GM10248 (cell line): ENCODE measurements at regions not wholly inside any gene's neighbourhood (a gene's known extent, or its start where the extent isn't known, plus 50 kb on each side); places are given as distances from the start of the nearest gene placed in this dataset.

Experiments used
- CTCF ChIA-PET: fragments of 300-600 bp; sonication (Branson Sonifier 250); formaldehyde crosslinking; extraction: SDS; loops from one replicate; lab custom pipeline; 2021; ENCODE audit warnings: antibody characterized with exemption; lab: Yijun Ruan, JAX
- POLR2A ChIA-PET: fragments of 350-650 bp; sonication (Branson Sonifier 250); formaldehyde crosslinking; extraction: SDS; loops from one replicate; lab custom pipeline; 2020; ENCODE audit warnings: antibody characterized with exemption; lab: Yijun Ruan, JAX
- DNase-seq: peaks from one replicate; pipeline ENCODE4 v3.0.0; 2012; ENCODE audit errors: extremely low spot score
- TF ChIP-seq, protein P1 (sequence below): IDR thresholded peaks from 2 replicates; pipeline ENCODE4 v1.5.1; 2012; ENCODE audit warnings: mild to moderate bottlenecking, low read depth; ENCODE audit errors: extremely low read depth, missing control alignments, control extremely low read depth

DNA sequence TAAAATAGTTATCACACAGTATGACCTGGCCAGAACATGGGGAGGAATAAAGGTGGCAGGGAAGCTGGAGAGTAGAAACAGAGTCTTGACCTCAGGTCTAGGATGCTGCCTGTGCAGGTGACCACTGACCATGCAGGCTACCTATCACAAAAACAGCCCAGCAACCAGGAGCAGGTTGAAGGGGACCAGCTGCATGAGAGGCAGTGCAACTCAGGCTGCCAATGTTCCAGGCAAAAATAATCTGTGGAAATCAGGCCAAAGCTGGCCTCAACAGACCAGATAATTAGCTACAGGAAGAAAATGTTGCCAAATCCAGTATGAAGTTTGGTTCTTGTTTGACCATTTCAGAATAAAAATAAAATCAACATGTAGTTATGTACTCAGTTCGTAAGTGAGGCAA is 72.6 kb downstream of the PDE6H start:
- ChIA-PET POLR2A (no interaction called here), CTCF (no interaction called here)
- TF ChIP-seq, protein P1, sequence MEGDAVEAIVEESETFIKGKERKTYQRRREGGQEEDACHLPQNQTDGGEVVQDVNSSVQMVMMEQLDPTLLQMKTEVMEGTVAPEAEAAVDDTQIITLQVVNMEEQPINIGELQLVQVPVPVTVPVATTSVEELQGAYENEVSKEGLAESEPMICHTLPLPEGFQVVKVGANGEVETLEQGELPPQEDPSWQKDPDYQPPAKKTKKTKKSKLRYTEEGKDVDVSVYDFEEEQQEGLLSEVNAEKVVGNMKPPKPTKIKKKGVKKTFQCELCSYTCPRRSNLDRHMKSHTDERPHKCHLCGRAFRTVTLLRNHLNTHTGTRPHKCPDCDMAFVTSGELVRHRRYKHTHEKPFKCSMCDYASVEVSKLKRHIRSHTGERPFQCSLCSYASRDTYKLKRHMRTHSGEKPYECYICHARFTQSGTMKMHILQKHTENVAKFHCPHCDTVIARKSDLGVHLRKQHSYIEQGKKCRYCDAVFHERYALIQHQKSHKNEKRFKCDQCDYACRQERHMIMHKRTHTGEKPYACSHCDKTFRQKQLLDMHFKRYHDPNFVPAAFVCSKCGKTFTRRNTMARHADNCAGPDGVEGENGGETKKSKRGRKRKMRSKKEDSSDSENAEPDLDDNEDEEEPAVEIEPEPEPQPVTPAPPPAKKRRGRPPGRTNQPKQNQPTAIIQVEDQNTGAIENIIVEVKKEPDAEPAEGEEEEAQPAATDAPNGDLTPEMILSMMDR = no peak
- no peak for DNase-seq

DNA sequence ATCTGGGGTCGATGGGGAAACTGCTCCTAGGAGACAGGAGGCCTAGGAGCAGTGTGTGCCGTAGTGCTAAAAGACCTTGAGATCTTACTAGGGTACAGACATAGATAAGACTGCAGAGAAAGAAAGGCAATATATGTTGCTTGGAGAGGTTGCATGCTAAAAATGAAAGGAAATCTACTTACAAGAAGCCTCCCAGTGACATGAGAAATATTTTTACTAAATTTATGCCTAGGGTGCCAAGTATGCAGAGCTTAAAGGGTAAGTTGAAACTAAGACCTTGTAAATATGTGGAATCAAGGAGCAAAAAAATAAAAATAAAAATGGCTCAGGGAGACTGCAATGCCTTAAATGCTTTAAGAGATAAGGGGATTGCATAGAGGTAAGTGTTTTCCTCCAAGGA is 74.8 kb downstream of the PDE6H start:
- ChIA-PET CTCF (no interaction called here), POLR2A (interaction anchor here (0.6 kb wide), 1 partner anchor 9 kb away, joined by 4 read pairs; no protein-coding TSS in a partner anchor)
- TF ChIP-seq, protein P1 = no peak
- no peak for DNase-seq

DNA sequence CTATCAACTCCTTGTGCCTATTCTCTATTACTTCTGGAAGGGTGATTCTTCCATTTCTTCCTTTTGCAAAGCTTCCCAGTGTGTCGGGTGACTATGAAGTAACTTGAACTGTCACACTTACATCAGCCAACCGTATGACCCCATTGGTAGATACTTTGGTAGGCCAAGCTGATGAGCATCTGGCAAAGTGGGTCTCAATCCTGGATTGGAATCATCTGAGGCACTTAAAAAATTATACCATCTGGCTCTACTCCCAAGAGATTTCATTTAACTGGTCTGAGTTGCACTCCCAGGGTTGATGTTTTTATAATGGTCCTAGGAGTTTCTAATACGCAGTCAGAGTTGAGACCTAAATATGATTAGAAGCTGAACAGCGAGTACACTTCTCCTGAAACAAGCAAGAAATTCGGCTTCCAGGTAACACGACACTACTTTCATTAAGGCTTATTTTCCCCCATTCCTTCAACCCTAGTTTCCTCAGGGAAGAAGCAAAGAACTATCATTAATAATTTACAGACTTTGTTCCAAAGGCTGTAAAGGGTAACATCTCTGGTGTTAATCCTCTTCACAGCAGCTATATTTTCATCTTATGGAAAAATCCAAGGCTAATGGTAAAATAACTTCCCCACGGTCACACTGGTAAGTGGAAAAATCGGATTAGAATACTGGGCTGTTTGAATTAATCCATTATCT is 76.8 kb downstream of the PDE6H start:
- DNase-seq = no peak
- POLR2A ChIA-PET = no interaction called here
- CTCF ChIA-PET = interaction anchor here (1.3 kb wide), 1 partner anchor 9 kb away, joined by 3 read pairs; no protein-coding TSS in a partner anchor
- TF ChIP-seq, protein P1 = no peak

DNA sequence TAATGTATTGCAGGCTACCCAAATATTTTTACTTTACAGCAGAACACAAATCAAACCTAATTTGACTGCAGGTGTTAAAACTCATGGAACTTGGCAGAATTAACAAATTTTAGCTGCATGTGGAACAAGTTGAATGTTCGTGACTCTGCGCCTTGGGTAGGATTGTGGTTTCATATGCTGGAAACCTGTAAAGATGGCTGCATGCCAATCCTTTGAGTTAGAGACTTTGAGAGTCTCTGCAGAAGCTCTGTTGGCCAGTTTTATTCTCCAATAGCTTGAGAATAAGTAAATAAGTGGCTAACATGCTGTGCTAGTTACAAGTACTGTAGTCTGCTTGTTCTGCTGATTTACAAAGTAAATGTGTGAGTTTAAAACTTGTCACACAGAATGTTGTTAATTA is 77.8 kb downstream of the PDE6H start:
- ChIA-PET CTCF (interaction anchor here (1.1 kb wide), 1 partner anchor 23 kb away, joined by 3 read pairs; no protein-coding TSS in a partner anchor), POLR2A (no interaction called here)
- no peak for DNase-seq
- TF ChIP-seq, protein P1 = no peak

DNA sequence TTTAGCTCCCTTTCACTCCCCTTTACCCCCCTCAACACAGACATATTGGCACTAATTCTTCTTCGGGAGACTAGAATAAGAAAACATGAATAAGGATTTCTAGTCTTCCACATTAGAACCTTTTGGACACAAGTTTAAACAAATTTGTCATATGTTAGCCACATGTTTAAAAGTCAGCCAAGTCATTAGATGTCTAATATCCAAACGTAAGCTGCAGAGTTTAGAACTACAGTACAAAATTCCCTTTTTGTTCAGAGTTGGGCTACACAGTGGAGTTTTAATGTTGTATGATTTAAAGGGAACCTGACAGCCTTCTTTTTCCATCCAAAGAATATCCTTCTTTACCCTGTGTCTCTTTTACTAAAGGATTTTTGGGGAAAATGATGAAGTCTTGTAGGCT is 79.8 kb downstream of the PDE6H start:
- POLR2A ChIA-PET = no interaction called here
- TF ChIP-seq, protein P1 = no peak
- CTCF ChIA-PET = interaction anchor here (1.2 to 2.1 kb wide), 2 partner anchors 18 to 20 kb away, joined by 3 to 7 read pairs; no protein-coding TSS in a partner anchor
- no peak for DNase-seq

DNA sequence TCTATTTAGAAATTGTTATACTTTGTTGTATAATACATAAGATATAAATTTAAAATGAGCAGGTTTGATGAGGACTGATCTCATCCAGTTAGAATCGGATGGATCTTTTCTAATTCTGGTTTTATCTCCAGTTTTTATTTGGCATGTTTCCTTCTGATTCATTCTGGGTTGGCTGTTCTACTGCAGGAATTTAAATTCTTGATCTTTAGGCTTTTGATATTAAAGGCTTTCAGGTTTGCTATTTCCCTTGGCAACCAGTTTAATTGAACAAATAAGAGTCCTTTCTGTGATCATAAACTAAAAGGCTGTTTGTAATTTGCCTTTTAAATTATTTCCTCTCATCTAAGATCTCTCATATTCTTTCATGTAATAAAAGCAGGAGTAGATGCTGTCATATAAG is 83.4 kb downstream of the PDE6H start:
- ChIA-PET POLR2A (no interaction called here), CTCF (no interaction called here)
- TF ChIP-seq, protein P1 = no peak
- no peak for DNase-seq
